GM12891 (cell line): ENCODE measurements at regions not wholly inside any gene's neighbourhood (a gene's known extent, or its start where the extent isn't known, plus 50 kb on each side); places are given as distances from the start of the nearest gene placed in this dataset.

ENCODE experiments used
- DNase-seq: peaks from one replicate; pipeline ENCODE4 v3.0.0; 2011; ENCODE audit warnings: low spot score; ENCODE audit not compliant: insufficient read length
- FAIRE-seq: peaks from 2 replicates; lab custom pipeline; 2011; peaks lifted over from hg19 to GRCh38; lab: Jason Lieb, UNC
- PAX5 ChIP-seq: IDR thresholded peaks from 2 replicates; pipeline ENCODE4 v1.6.1; 2011; ENCODE audit warnings: low read length, moderate library complexity, mild to moderate bottlenecking; ENCODE audit not compliant: insufficient read depth, severe bottlenecking
- POLR2A ChIP-seq: IDR thresholded peaks from 2 replicates; pipeline ENCODE4 v1.6.1; 2011; ENCODE audit warnings: low read depth, low read length, control low read depth
- POLR2AphosphoS5 ChIP-seq: IDR thresholded peaks from 2 replicates; pipeline ENCODE4 v1.6.1; 2011; ENCODE audit warnings: low read depth, low read length, control low read depth
- POU2F2 ChIP-seq: IDR thresholded peaks from 2 replicates; pipeline ENCODE4 v1.6.1; 2011; ENCODE audit warnings: low read depth, mild to moderate bottlenecking, control low read depth, low read length, moderate library complexity
- SPI1 ChIP-seq: IDR thresholded peaks from 2 replicates; pipeline ENCODE4 v1.6.1; 2011; ENCODE audit warnings: low read depth, low read length, control low read depth
- TAF1 ChIP-seq: IDR thresholded peaks from 2 replicates; pipeline ENCODE4 v1.6.1; 2011; ENCODE audit warnings: low read depth, low read length, control low read depth

- FAIRE-seq (no peak), DNase-seq (no peak)
- no peak for TF ChIP-seq TAF1
- TF ChIP-seq POLR2A = no peak
- no peak for TF ChIP-seq SPI1
- TF ChIP-seq POU2F2 = no peak
- TF ChIP-seq POLR2AphosphoS5 = no peak
- TF ChIP-seq PAX5 = no peak
Observed at GRCh38 chr2:167626961-167627360, 620.4 kb downstream of the STK39 start.

DNA sequence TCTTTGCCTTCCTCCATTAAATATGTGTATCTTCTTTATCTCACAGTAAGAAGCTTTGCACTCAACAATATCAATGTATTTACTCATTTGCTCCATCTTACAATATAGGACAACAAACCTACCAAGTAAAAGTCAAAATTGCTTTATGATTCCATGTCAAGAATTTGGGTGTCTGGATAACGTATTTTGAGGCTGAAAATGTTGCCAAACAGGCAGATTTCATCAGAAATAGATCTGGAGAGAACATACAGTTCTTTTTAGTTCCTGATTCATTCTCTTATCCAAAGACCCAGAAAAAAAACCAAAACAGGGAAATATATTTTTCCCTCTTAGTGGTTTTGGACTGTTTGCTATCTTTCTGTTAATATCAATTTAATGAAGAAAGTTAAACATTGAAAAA is 621.1 kb downstream of the STK39 start:
- no peak for TF ChIP-seq SPI1
- TF ChIP-seq POU2F2 = no peak
- TF ChIP-seq POLR2A = no peak
- TF ChIP-seq PAX5 = no peak
- no peak for TF ChIP-seq POLR2AphosphoS5
- no peak for TF ChIP-seq TAF1
- DNase-seq (no peak), FAIRE-seq (no peak)

DNA sequence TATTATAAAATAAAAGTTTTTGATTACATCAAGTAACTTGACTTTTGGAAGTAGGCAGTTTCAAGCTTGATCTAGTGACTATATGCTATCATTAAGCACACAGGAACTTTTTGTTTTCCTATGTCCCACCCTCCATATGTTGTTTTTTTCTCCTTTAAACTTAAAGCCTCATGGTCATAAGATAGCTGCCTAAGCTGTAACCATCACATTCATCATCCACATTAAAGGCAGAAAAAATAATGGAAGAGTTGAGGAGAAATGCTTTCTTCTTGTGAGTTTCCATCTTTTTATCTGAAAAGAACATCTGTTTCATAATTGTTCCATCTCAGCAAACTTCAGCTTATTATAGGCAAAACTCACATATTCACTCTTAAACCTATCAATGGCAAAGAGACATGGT is 630.4 kb downstream of the STK39 start:
- TF ChIP-seq SPI1 (no peak), POLR2AphosphoS5 (no peak), POLR2A (no peak), PAX5 (no peak), POU2F2 (no peak)
- FAIRE-seq = no peak
- DNase-seq = no peak

DNA sequence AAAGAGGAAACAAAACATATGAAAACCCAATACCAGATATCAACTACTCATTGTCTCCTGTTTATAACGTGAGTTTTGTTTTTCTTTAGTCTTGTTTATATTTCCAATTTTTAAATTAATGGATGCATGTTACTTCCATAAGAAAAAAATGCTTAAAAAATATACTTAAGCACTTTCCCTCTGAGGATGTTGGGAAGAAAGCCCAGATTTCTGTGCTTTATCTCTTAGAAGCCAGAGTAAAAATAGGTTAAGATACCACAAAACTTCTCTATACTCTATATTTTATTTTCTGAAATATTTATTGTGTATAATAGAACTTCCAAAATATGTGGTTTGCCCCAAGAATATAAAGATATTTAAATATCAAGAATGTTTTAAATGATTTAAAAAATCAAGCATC is 633.9 kb downstream of the STK39 start:
- DNase-seq (no peak), FAIRE-seq (no peak)
- no peak for TF ChIP-seq POLR2AphosphoS5
- no peak for TF ChIP-seq POU2F2
- no peak for TF ChIP-seq POLR2A
- TF ChIP-seq PAX5 = no peak
- TF ChIP-seq TAF1 = no peak
- no peak for TF ChIP-seq SPI1

- DNase-seq = no peak
- no peak for FAIRE-seq
- no peak for TF ChIP-seq TAF1
- no peak for TF ChIP-seq POLR2A
- no peak for TF ChIP-seq POU2F2
- TF ChIP-seq POLR2AphosphoS5 = no peak
- TF ChIP-seq SPI1 = no peak
- TF ChIP-seq PAX5 = no peak
Observed at GRCh38 chr2:167608487-167608886, 638.9 kb downstream of the STK39 start.

- FAIRE-seq = no peak
- no peak for TF ChIP-seq POU2F2
- TF ChIP-seq POLR2AphosphoS5 = no peak
- TF ChIP-seq TAF1 = no peak
- TF ChIP-seq SPI1 = no peak
- TF ChIP-seq POLR2A = no peak
- no peak for TF ChIP-seq PAX5
- no peak for DNase-seq
Observed at GRCh38 chr2:167607731-167608130, 639.7 kb downstream of the STK39 start.

DNA sequence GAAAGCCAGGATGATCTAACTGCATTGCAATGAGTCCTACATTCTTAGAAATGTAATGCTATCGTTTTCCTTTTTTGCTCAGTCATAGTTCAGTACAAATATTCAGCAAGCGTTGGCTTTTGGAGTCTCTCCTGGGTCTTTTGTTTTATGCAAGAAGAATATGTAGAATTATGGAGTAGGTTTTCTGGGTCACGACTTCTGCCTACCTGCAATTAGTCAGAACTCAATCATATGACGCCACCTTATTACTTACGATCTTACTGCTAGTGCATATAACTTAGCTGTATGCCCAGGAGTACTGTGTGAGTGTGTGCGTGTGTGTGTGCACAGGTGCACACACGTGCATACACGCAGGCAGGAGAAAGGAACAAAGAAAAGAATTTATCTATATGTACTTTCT is 640.2 kb downstream of the STK39 start:
- TF ChIP-seq POU2F2 (no peak), PAX5 (no peak), POLR2A (no peak), POLR2AphosphoS5 (no peak), SPI1 (no peak), TAF1 (no peak)
- no peak for FAIRE-seq
- DNase-seq = no peak

GRCh38 chr2:167602122-167602521 is 645.3 kb downstream of the STK39 start:
- DNase-seq (no peak), FAIRE-seq (no peak)
- TF ChIP-seq SPI1 = no peak
- no peak for TF ChIP-seq POU2F2
- no peak for TF ChIP-seq POLR2A
- no peak for TF ChIP-seq POLR2AphosphoS5
- no peak for TF ChIP-seq PAX5
- TF ChIP-seq TAF1 = no peak

DNA sequence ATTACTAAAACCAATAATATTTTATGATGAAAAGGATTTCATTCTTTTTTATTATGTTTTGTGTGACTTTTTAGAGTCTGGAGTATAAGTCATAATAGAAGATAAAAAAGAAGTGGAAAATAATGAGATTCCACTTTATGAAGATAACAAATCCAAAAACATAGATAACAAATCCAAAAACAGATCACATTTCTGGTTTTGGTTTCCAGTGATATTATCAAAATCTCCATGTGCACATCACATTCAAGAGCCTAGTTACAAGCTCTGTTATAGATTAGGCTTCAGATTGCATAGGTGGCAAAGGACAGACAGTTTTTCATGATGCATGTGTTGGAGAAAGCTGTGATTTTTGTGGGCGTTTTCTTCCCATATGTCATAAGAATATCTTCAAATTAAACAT is 648.2 kb downstream of the STK39 start:
- TF ChIP-seq POLR2AphosphoS5 = no peak
- TF ChIP-seq POU2F2 = no peak
- no peak for TF ChIP-seq PAX5
- no peak for FAIRE-seq
- DNase-seq = no peak

- TF ChIP-seq POLR2A = no peak
- no peak for TF ChIP-seq PAX5
- no peak for TF ChIP-seq POU2F2
- TF ChIP-seq SPI1 = no peak
- no peak for TF ChIP-seq TAF1
- no peak for TF ChIP-seq POLR2AphosphoS5
- DNase-seq = no peak
- no peak for FAIRE-seq
Observed at GRCh38 chr2:167595839-167596471, 651.4 kb downstream of the STK39 start.
